ENCODE measurements at regions not wholly inside any gene's neighbourhood (a gene's known extent, or its start where the extent isn't known, plus 50 kb on each side); places are given as distances from the start of the nearest gene placed in this dataset.

GRCh38 chr5:144583541-144584449 is 413.1 kb downstream of the KCTD16 start:
- TF ChIP-seq POLR2A (IDR thresholded peaks at IDR 0.05) (no peak), CTCF (IDR thresholded peaks at IDR 0.05) (no peak)

All from esophagus squamous epithelium (tissue), 4 donors.